ENCODE measurements at regions not wholly inside any gene's neighbourhood (a gene's known extent, or its start where the extent isn't known, plus 50 kb on each side); places are given as distances from the start of the nearest gene placed in this dataset.

GRCh38 chr5:6029811-6030271 is 348.5 kb downstream of the MED10 start:
- Histone ChIP-seq H2BK5ac (ENCODE audit: low read depth, low read length) (no peak overlapping the region), H3K4me2 (ENCODE audit: insufficient read depth in 1 of 2, low read depth in 2 of 2, low read length in 2 of 2) (no peak overlapping the region), H2BK120ac (replicated peaks; ENCODE audit: low read depth, low read length) (no peak overlapping the region), H2BK12ac (ENCODE audit: low read depth, low read length) (no peak overlapping the region), H3K79me1 (ENCODE audit: low read depth, low read length) (no peaks in the 10 kb centered on the region), H3K27ac (ENCODE audit: low read depth, low read length) (no peak overlapping the region), H3K79me2 (ENCODE audit: control insufficient read depth in 1 of 2, insufficient read depth in 2 of 2, low read length in 2 of 2) (no peaks in the 10 kb centered on the region), H3K4ac (replicated peaks; ENCODE audit: insufficient read length, low read depth, low read length) (no peak overlapping the region), H2AFZ (ENCODE audit: low read length) (no peak overlapping the region), H2BK20ac (ENCODE audit: low read length) (no peak overlapping the region), H4K5ac (ENCODE audit: insufficient read length, low read depth, low read length) (no peak overlapping the region), H4K20me1 (replicated peaks in 1 of 2; ENCODE audit: control insufficient read depth in 1 of 2, insufficient read depth in 2 of 2, low read length in 2 of 2) (no peaks in the 10 kb centered on the region), H3K56ac (replicated peaks; ENCODE audit: insufficient read length, low read depth, low read length) (no peak overlapping the region), H2BK15ac (ENCODE audit: low read length) (no peak overlapping the region), H3K18ac (ENCODE audit: extremely low read depth, low read length) (no peak overlapping the region), H3K4me1 (replicated peaks in 1 of 4; ENCODE audit: control insufficient read depth in 3 of 4, insufficient read depth in 4 of 4, low read length in 3 of 4) (no peaks in the 10 kb centered on the region), H3K36me3 (ENCODE audit: control insufficient read depth in 2 of 4, insufficient read depth in 4 of 4, low read length in 3 of 4) (no peaks in the 10 kb centered on the region), H3K14ac (ENCODE audit: insufficient read length) (no peak overlapping the region), H3K23me2 (ENCODE audit: low read depth, low read length) (no peaks in the 10 kb centered on the region), H2AK5ac (ENCODE audit: low read depth, low read length) (no peak overlapping the region), H3K9me3 (ENCODE audit: insufficient read depth in 2 of 2, low read depth in 1 of 2, low read length in 1 of 2) (no peaks in the 10 kb centered on the region), H4K8ac (ENCODE audit: extremely low read depth, insufficient read depth, low read length) (no peak overlapping the region), H3K9ac (replicated peaks in 1 of 4; ENCODE audit: extremely low read depth in 1 of 4, low read depth in 3 of 4, low read length in 3 of 4) (no peak overlapping the region), H3K27me3 (replicated peaks in 1 of 4; ENCODE audit: control insufficient read depth in 3 of 4, extremely low read depth in 1 of 4, insufficient read depth in 3 of 4, low read length in 3 of 4) (no peaks in the 10 kb centered on the region), H3K23ac (ENCODE audit: insufficient read length) (no peak overlapping the region), H4K91ac (replicated peaks; ENCODE audit: insufficient read length, low read length) (peak overlapping the region; percentile 3), H3K4me3 (ENCODE audit: extremely low read depth in 1 of 4, insufficient read depth in 2 of 4, low read depth in 3 of 4, low read length in 4 of 4) (no peak overlapping the region)
- TF ChIP-seq BACH1 (IDR thresholded peaks at IDR 0.05; ENCODE audit: low read length), result no peak
- TF ChIP-seq, protein P1, sequence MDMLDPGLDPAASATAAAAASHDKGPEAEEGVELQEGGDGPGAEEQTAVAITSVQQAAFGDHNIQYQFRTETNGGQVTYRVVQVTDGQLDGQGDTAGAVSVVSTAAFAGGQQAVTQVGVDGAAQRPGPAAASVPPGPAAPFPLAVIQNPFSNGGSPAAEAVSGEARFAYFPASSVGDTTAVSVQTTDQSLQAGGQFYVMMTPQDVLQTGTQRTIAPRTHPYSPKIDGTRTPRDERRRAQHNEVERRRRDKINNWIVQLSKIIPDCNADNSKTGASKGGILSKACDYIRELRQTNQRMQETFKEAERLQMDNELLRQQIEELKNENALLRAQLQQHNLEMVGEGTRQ (IDR thresholded peaks at IDR 0.05; ENCODE audit: low read length), result no peak
- TF ChIP-seq, protein P2, sequence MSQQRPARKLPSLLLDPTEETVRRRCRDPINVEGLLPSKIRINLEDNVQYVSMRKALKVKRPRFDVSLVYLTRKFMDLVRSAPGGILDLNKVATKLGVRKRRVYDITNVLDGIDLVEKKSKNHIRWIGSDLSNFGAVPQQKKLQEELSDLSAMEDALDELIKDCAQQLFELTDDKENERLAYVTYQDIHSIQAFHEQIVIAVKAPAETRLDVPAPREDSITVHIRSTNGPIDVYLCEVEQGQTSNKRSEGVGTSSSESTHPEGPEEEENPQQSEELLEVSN (IDR thresholded peaks at IDR 0.05), result no peak
- no peak for TF ChIP-seq CEBPB (IDR thresholded peaks at IDR 0.05; ENCODE audit: low read depth, low read length)
- TF ChIP-seq EGR1 (IDR thresholded peaks at IDR 0.05; ENCODE audit: borderline replicate concordance, low read depth, low read length), result no peak
- TF ChIP-seq MAX (IDR thresholded peaks at IDR 0.05), result no peak
- no peak for TF ChIP-seq CHD2 (IDR thresholded peaks at IDR 0.05; ENCODE audit: low read length)
- TF ChIP-seq MAFK (IDR thresholded peaks at IDR 0.05; ENCODE audit: low read depth, low read length), result no peak
- TF ChIP-seq POLR2AphosphoS5 (IDR thresholded peaks at IDR 0.05; ENCODE audit: low read depth, low read length), result no peak
- TF ChIP-seq POLR2A (IDR thresholded peaks at IDR 0.05; ENCODE audit: control extremely low read depth in 1 of 2, low read depth in 2 of 2, low read length in 2 of 2), result no peak
- no peak for TF ChIP-seq HDAC6 (IDR thresholded peaks at IDR 0.05; ENCODE audit: low read depth, low read length)
- no peak for TF ChIP-seq GABPA (IDR thresholded peaks at IDR 0.05; ENCODE audit: borderline replicate concordance, insufficient read depth, low read length)
- no peak for TF ChIP-seq SAP30 (IDR thresholded peaks at IDR 0.05; ENCODE audit: insufficient read depth, insufficient replicate concordance, low read length)
- TF ChIP-seq SIRT6 (IDR thresholded peaks at IDR 0.05; ENCODE audit: low read length), result no peak
- DNase-seq (ENCODE audit: low read depth in 1 of 2, low spot score in 2 of 2) (no peak), FAIRE-seq (no peak)
- ChIA-PET POLR2A (ENCODE audit: partially characterized antibody) (no interaction called here), CTCF (ENCODE audit: partially characterized antibody) (no interaction called here)
- WGBS, 2 experiments (ENCODE audit: extremely low coverage in 1 of 2, insufficient coverage in 1 of 2, insufficient read length in 1 of 2, insufficient replicate concordance in 2 of 2, low coverage in 1 of 2, low lambda C conversion rate in 2 of 2, missing lambda C conversion rate in 1 of 2), result 85% methylated on average over 7 of the region's 7 CpGs; no CpG with 5 or more reads in 1 of the 2 experiments

Data from H1 (cell line).